ENCODE measurements at regions not wholly inside any gene's neighbourhood (a gene's known extent, or its start where the extent isn't known, plus 50 kb on each side); places are given as distances from the start of the nearest gene placed in this dataset.

GRCh38 chr18:79596446-79597175, 83.0 kb upstream of the CTDP1 start:
- no peaks in the 10 kb centered on the region for H3K4me1 ChIP-seq (ENCODE audit: control insufficient read depth in 1 of 2, low read depth in 2 of 2)
- no peaks in the 10 kb centered on the region for H3K27me3 ChIP-seq (replicated peaks; ENCODE audit: insufficient read depth)
- H3K9me3 ChIP-seq: no peaks in the 10 kb centered on the region
- no peak overlapping the region for H3K27ac ChIP-seq
- ATAC-seq (ENCODE audit: insufficient number of reproducible peaks, low FRiP score, low read depth) (no peak), DNase-seq (ENCODE audit: low spot score) (no peak)
- H3K4me3 ChIP-seq: no peak overlapping the region
- TF ChIP-seq CTCF (IDR thresholded peaks at IDR 0.05): no peak
- H3K36me3 ChIP-seq: no peaks in the 10 kb centered on the region

- no peak for ATAC-seq (ENCODE audit: insufficient number of reproducible peaks, low FRiP score, low read depth)
- Histone ChIP-seq H3K36me3 (no peaks in the 10 kb centered on the region), H3K9me3 (no peaks in the 10 kb centered on the region), H3K27ac (no peak overlapping the region), H3K4me1 (ENCODE audit: control insufficient read depth in 1 of 2, low read depth in 2 of 2) (no peaks in the 10 kb centered on the region), H3K4me3 (no peak overlapping the region), H3K27me3 (replicated peaks; ENCODE audit: insufficient read depth) (no peaks in the 10 kb centered on the region)
- no peak for TF ChIP-seq CTCF (IDR thresholded peaks at IDR 0.05)
- DNase-seq (ENCODE audit: low spot score): no peak
Measured at GRCh38 chr18:79597176-79597830, 82.3 kb upstream of the CTDP1 start.

GRCh38 chr18:79597831-79598632, 81.6 kb upstream of the CTDP1 start:
- Histone ChIP-seq H3K4me1 (ENCODE audit: control insufficient read depth in 1 of 2, low read depth in 2 of 2) (no peaks in the 10 kb centered on the region), H3K27me3 (replicated peaks; ENCODE audit: insufficient read depth) (no peaks in the 10 kb centered on the region), H3K9me3 (no peaks in the 10 kb centered on the region), H3K36me3 (no peaks in the 10 kb centered on the region), H3K27ac (no peak overlapping the region), H3K4me3 (no peak overlapping the region)
- ATAC-seq (ENCODE audit: insufficient number of reproducible peaks, low FRiP score, low read depth) (no peak), DNase-seq (ENCODE audit: low spot score) (no peak)
- TF ChIP-seq CTCF (IDR thresholded peaks at IDR 0.05): no peak

GRCh38 chr18:79598633-79599175, 80.9 kb upstream of the CTDP1 start:
- no peaks in the 10 kb centered on the region for H3K9me3 ChIP-seq
- H3K4me1 ChIP-seq (ENCODE audit: control insufficient read depth in 1 of 2, low read depth in 2 of 2): no peaks in the 10 kb centered on the region
- no peaks in the 10 kb centered on the region for H3K36me3 ChIP-seq
- TF ChIP-seq CTCF (IDR thresholded peaks at IDR 0.05): no peak
- no peaks in the 10 kb centered on the region for H3K27me3 ChIP-seq (replicated peaks; ENCODE audit: insufficient read depth)
- no peak overlapping the region for H3K27ac ChIP-seq
- DNase-seq (ENCODE audit: low spot score) (no peak), ATAC-seq (ENCODE audit: insufficient number of reproducible peaks, low FRiP score, low read depth) (no peak)
- H3K4me3 ChIP-seq: no peak overlapping the region

GRCh38 chr18:79599441-79599931, 80.1 kb upstream of the CTDP1 start:
- no peaks in the 10 kb centered on the region for H3K4me1 ChIP-seq (ENCODE audit: control insufficient read depth in 1 of 2, low read depth in 2 of 2)
- H3K36me3 ChIP-seq: no peaks in the 10 kb centered on the region
- no peak overlapping the region for H3K4me3 ChIP-seq
- TF ChIP-seq CTCF (IDR thresholded peaks at IDR 0.05): no peak
- no peaks in the 10 kb centered on the region for H3K9me3 ChIP-seq
- no peak for ATAC-seq (ENCODE audit: insufficient number of reproducible peaks, low FRiP score, low read depth)
- no peaks in the 10 kb centered on the region for H3K27me3 ChIP-seq (replicated peaks; ENCODE audit: insufficient read depth)
- no peak for DNase-seq (ENCODE audit: low spot score)
- no peak overlapping the region for H3K27ac ChIP-seq

Data from thoracic aorta (tissue), 2 donors.